ENCODE measurements at regions not wholly inside any gene's neighbourhood (a gene's known extent, or its start where the extent isn't known, plus 50 kb on each side); places are given as distances from the start of the nearest gene placed in this dataset. TPM values are rescaled to one million over a fixed set of nuclear protein-coding genes. Genes with fewer than 3 reads are reported as not detected.

Small RNA genes lying in the stretch of these regions (small RNA-seq; reads per million reads assigned to genes)
- not detected for gene AL133399.1 (ENCODE audit: insufficient read depth)
